ENCODE measurements at regions not wholly inside any gene's neighbourhood (a gene's known extent, or its start where the extent isn't known, plus 50 kb on each side); places are given as distances from the start of the nearest gene placed in this dataset.
"Not testable (repeated sequence)": the region's sequence is repeated elsewhere in the genome, so short reads cannot be mapped to it uniquely, and the experiment has no call there.

DNA sequence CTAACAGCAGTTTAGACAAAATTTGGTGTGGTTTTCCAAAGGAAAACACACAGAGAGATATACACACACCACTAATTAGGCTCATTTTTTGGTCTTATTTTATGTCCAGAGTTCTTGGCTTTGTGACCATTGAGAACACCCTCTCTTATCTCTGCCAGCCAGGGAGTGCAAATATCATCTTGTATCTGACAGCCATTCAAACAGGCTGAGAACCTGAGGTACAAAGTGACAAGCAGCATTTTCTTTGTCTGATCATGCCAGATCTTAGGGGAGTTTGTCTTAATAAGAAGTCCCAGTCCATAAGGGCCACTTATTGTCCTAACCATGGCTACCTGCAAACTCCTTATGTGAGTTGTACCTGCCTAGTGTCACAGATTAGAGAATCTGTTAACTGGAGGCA, 1165.2 kb downstream of the BRINP3 start:
- H3K27me3 ChIP-seq (ENCODE audit: control insufficient read depth in 1 of 2, insufficient read depth in 2 of 2, low read length in 2 of 2), result no peaks in the 10 kb centered on the region
- H3K4me3 ChIP-seq (ENCODE audit: low read depth in 1 of 2, low read length in 2 of 2), result no peak overlapping the region
- H3K4me1 ChIP-seq (ENCODE audit: control insufficient read depth in 2 of 2, insufficient read depth in 2 of 2, low read length in 1 of 2), result no peaks in the 10 kb centered on the region
- H3K36me3 ChIP-seq (ENCODE audit: control insufficient read depth in 2 of 2, insufficient read depth in 2 of 2, low read length in 1 of 2), result no peaks in the 10 kb centered on the region
- H3K9me3 ChIP-seq (ENCODE audit: control insufficient read depth in 2 of 2, insufficient read depth in 1 of 2, low read depth in 1 of 2, low read length in 1 of 2), result no peaks in the 10 kb centered on the region
- H3K27ac ChIP-seq (ENCODE audit: low read depth in 2 of 2, low read length in 1 of 2), result no peak overlapping the region

GRCh38 chr1:189313488-189313887, 1164.2 kb downstream of the BRINP3 start:
- Histone ChIP-seq H3K36me3 (ENCODE audit: control insufficient read depth in 2 of 2, insufficient read depth in 2 of 2, low read length in 1 of 2) (no peaks in the 10 kb centered on the region), H3K4me1 (ENCODE audit: control insufficient read depth in 2 of 2, insufficient read depth in 2 of 2, low read length in 1 of 2) (no peaks in the 10 kb centered on the region), H3K27ac (ENCODE audit: low read depth in 2 of 2, low read length in 1 of 2) (no peak overlapping the region), H3K4me3 (ENCODE audit: low read depth in 1 of 2, low read length in 2 of 2) (no peak overlapping the region), H3K27me3 (ENCODE audit: control insufficient read depth in 1 of 2, insufficient read depth in 2 of 2, low read length in 2 of 2) (no peaks in the 10 kb centered on the region), H3K9me3 (ENCODE audit: control insufficient read depth in 2 of 2, insufficient read depth in 1 of 2, low read depth in 1 of 2, low read length in 1 of 2) (no peaks in the 10 kb centered on the region)
- 44 to 57% methylated on average over 2 of the region's 2 CpGs for WGBS, 2 donors

DNA sequence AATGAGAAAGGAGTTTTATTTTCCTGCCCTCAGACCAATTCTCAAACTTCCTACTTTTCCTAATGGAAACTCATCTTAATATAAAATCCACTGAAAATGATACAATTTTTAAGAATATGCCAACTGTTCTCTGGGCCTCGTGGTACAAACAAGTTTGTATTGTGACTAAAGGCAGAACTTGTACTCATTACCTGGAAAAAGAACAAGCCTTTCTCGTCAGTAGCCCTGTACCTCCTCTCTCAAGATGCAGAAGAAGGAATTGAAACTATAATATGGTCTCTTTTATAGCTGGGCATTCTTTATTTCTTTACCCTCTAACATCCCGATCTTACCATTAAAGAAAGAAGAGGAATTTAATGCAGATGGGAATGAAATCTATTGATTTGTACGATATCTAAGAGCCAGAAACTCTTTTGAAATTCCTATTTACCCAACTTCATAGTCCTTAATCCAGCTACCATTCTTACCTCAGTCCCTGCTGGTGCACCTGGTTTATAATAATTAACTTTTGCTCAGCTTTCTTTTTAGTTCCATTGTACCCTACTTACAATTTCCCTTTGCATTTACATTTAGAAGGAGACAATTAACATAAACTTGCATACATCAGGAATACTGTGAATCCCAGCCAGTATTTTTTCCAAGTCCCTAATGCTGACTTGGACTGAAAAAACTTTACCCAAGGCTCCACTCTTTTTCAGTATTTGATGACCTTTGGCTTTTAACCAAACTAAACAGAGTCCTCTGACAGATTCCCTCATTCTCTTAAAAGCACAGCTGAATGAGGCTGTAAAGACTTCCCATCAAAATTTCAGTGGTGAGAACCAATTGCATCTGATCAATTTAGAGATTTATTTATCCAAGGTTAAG, 1162.4 kb downstream of the BRINP3 start:
- Histone ChIP-seq H3K4me1 (ENCODE audit: control insufficient read depth in 2 of 2, insufficient read depth in 2 of 2, low read length in 1 of 2) (no peaks in the 10 kb centered on the region), H3K27me3 (ENCODE audit: control insufficient read depth in 1 of 2, insufficient read depth in 2 of 2, low read length in 2 of 2) (no peaks in the 10 kb centered on the region), H3K27ac (ENCODE audit: low read depth in 2 of 2, low read length in 1 of 2) (no peak overlapping the region), H3K4me3 (ENCODE audit: low read depth in 1 of 2, low read length in 2 of 2) (no peak overlapping the region), H3K36me3 (ENCODE audit: control insufficient read depth in 2 of 2, insufficient read depth in 2 of 2, low read length in 1 of 2) (no peaks in the 10 kb centered on the region), H3K9me3 (ENCODE audit: control insufficient read depth in 2 of 2, insufficient read depth in 1 of 2, low read depth in 1 of 2, low read length in 1 of 2) (no peaks in the 10 kb centered on the region)
- WGBS, 2 donors, result 63 to 66% methylated on average over 4 of the region's 4 CpGs

DNA sequence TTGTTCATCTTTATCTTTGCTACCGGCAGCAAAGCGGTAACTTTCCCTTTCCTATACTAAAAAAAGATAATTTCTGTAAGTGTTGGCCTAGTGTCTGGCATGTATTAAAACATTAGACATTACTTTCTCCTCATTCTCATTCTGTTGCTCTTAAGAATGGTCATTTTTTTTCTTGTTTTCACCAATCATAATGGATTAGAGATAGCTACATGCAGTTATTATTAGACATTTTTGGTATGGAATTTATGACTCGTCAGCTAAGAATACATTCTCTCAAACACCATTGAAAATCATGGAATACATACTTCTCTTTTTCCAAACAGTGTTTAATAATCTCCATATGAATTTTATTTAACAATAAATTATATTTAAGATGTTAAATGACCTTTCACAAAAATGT, 1154.6 kb downstream of the BRINP3 start:
- Histone ChIP-seq H3K9me3 (ENCODE audit: control insufficient read depth in 2 of 2, insufficient read depth in 1 of 2, low read depth in 1 of 2, low read length in 1 of 2) (no peaks in the 10 kb centered on the region), H3K36me3 (ENCODE audit: control insufficient read depth in 2 of 2, insufficient read depth in 2 of 2, low read length in 1 of 2) (no peaks in the 10 kb centered on the region), H3K4me3 (ENCODE audit: low read depth in 1 of 2, low read length in 2 of 2) (no peak overlapping the region), H3K4me1 (ENCODE audit: control insufficient read depth in 2 of 2, insufficient read depth in 2 of 2, low read length in 1 of 2) (no peaks in the 10 kb centered on the region), H3K27ac (ENCODE audit: low read depth in 2 of 2, low read length in 1 of 2) (no peak overlapping the region), H3K27me3 (ENCODE audit: control insufficient read depth in 1 of 2, insufficient read depth in 2 of 2, low read length in 2 of 2) (no peaks in the 10 kb centered on the region)
- WGBS, 2 donors, result 68 to 78% methylated on average over 3 of the region's 3 CpGs

DNA sequence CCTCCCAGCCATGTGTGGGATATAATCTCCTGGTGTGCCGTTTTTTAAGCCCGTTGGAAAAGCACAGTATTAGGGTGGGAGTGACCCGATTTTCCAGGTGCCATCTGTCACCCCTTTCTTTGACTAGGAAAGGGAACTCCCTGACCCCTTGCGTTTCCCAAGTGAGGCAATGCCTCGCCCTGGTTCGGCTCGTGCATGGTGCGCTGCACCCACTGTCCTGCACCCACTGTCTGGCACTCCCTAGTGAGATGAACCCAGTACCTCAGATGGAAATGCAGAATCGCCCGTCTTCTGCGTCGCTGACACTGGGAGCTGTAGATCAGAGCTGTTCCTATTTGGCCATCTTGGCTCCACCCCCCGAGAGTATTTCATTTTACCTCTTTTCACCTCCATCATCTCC, 1146.6 kb downstream of the BRINP3 start:
- H3K4me1 ChIP-seq (ENCODE audit: control insufficient read depth in 2 of 2, insufficient read depth in 2 of 2, low read length in 1 of 2); H3K27ac ChIP-seq (ENCODE audit: low read depth in 2 of 2, low read length in 1 of 2); H3K36me3 ChIP-seq (ENCODE audit: control insufficient read depth in 2 of 2, insufficient read depth in 2 of 2, low read length in 1 of 2); H3K27me3 ChIP-seq (ENCODE audit: control insufficient read depth in 1 of 2, insufficient read depth in 2 of 2, low read length in 2 of 2); H3K4me3 ChIP-seq (ENCODE audit: low read depth in 1 of 2, low read length in 2 of 2); H3K9me3 ChIP-seq (ENCODE audit: control insufficient read depth in 2 of 2, insufficient read depth in 1 of 2, low read depth in 1 of 2, low read length in 1 of 2): not testable (repeated sequence)
- 73 to 85% methylated on average over 12 to 13 of the region's 13 CpGs for WGBS, 2 donors

- 85 to 87% methylated on average over 17 of the region's 17 CpGs for WGBS, 2 donors
- Histone ChIP-seq H3K4me3 (ENCODE audit: low read depth in 1 of 2, low read length in 2 of 2) (no peak overlapping the region), H3K9me3 (ENCODE audit: control insufficient read depth in 2 of 2, insufficient read depth in 1 of 2, low read depth in 1 of 2, low read length in 1 of 2) (peaks cover 0 to 9% of the 10 kb centered on the region in 2 donors), H3K27ac (ENCODE audit: low read depth in 2 of 2, low read length in 1 of 2) (no peak overlapping the region), H3K36me3 (ENCODE audit: control insufficient read depth in 2 of 2, insufficient read depth in 2 of 2, low read length in 1 of 2) (no peaks in the 10 kb centered on the region), H3K4me1 (ENCODE audit: control insufficient read depth in 2 of 2, insufficient read depth in 2 of 2, low read length in 1 of 2) (no peaks in the 10 kb centered on the region), H3K27me3 (ENCODE audit: control insufficient read depth in 1 of 2, insufficient read depth in 2 of 2, low read length in 2 of 2) (no peaks in the 10 kb centered on the region)
These were observed 1141.3 kb downstream of the BRINP3 start for GRCh38 chr1:189336115-189337100.

GRCh38 chr1:189349607-189350006, 1128.1 kb downstream of the BRINP3 start:
- H3K4me1 ChIP-seq (ENCODE audit: control insufficient read depth in 2 of 2, insufficient read depth in 2 of 2, low read length in 1 of 2), result no peaks in the 10 kb centered on the region
- no peak overlapping the region for H3K4me3 ChIP-seq (ENCODE audit: low read depth in 1 of 2, low read length in 2 of 2)
- no peaks in the 10 kb centered on the region for H3K36me3 ChIP-seq (ENCODE audit: control insufficient read depth in 2 of 2, insufficient read depth in 2 of 2, low read length in 1 of 2)
- no peak overlapping the region for H3K27ac ChIP-seq (ENCODE audit: low read depth in 2 of 2, low read length in 1 of 2)
- 58 to 81% methylated on average over 4 of the region's 4 CpGs for WGBS, 2 donors
- no peaks in the 10 kb centered on the region for H3K9me3 ChIP-seq (ENCODE audit: control insufficient read depth in 2 of 2, insufficient read depth in 1 of 2, low read depth in 1 of 2, low read length in 1 of 2)
- no peaks in the 10 kb centered on the region for H3K27me3 ChIP-seq (ENCODE audit: control insufficient read depth in 1 of 2, insufficient read depth in 2 of 2, low read length in 2 of 2)

- no peaks in the 10 kb centered on the region for H3K4me1 ChIP-seq (ENCODE audit: control insufficient read depth in 2 of 2, insufficient read depth in 2 of 2, low read length in 1 of 2)
- no peaks in the 10 kb centered on the region for H3K9me3 ChIP-seq (ENCODE audit: control insufficient read depth in 2 of 2, insufficient read depth in 1 of 2, low read depth in 1 of 2, low read length in 1 of 2)
- no peaks in the 10 kb centered on the region for H3K36me3 ChIP-seq (ENCODE audit: control insufficient read depth in 2 of 2, insufficient read depth in 2 of 2, low read length in 1 of 2)
- WGBS, 2 donors, result 71 to 78% methylated on average over 3 of the region's 3 CpGs
- no peak overlapping the region for H3K4me3 ChIP-seq (ENCODE audit: low read depth in 1 of 2, low read length in 2 of 2)
- H3K27me3 ChIP-seq (ENCODE audit: control insufficient read depth in 1 of 2, insufficient read depth in 2 of 2, low read length in 2 of 2), result no peaks in the 10 kb centered on the region
- H3K27ac ChIP-seq (ENCODE audit: low read depth in 2 of 2, low read length in 1 of 2), result no peak overlapping the region
These were observed 1126.6 kb downstream of the BRINP3 start for GRCh38 chr1:189350983-189351616.

GRCh38 chr1:189351960-189352359, 1125.7 kb downstream of the BRINP3 start:
- WGBS, 2 donors, result 15 to 17% methylated on average over 1 of the region's 1 CpG

More at GRCh38 chr1:189351960-189352359, 1125.7 kb downstream of the BRINP3 start:
- Histone ChIP-seq H3K36me3 (ENCODE audit: control insufficient read depth in 2 of 2, insufficient read depth in 2 of 2, low read length in 1 of 2) (no peaks in the 10 kb centered on the region), H3K27ac (ENCODE audit: low read depth in 2 of 2, low read length in 1 of 2) (no peak overlapping the region), H3K4me3 (ENCODE audit: low read depth in 1 of 2, low read length in 2 of 2) (no peak overlapping the region), H3K4me1 (ENCODE audit: control insufficient read depth in 2 of 2, insufficient read depth in 2 of 2, low read length in 1 of 2) (no peaks in the 10 kb centered on the region), H3K9me3 (ENCODE audit: control insufficient read depth in 2 of 2, insufficient read depth in 1 of 2, low read depth in 1 of 2, low read length in 1 of 2) (no peaks in the 10 kb centered on the region), H3K27me3 (ENCODE audit: control insufficient read depth in 1 of 2, insufficient read depth in 2 of 2, low read length in 2 of 2) (no peaks in the 10 kb centered on the region)
